ENCODE measurements at regions not wholly inside any gene's neighbourhood (a gene's known extent, or its start where the extent isn't known, plus 50 kb on each side); places are given as distances from the start of the nearest gene placed in this dataset.

DNA sequence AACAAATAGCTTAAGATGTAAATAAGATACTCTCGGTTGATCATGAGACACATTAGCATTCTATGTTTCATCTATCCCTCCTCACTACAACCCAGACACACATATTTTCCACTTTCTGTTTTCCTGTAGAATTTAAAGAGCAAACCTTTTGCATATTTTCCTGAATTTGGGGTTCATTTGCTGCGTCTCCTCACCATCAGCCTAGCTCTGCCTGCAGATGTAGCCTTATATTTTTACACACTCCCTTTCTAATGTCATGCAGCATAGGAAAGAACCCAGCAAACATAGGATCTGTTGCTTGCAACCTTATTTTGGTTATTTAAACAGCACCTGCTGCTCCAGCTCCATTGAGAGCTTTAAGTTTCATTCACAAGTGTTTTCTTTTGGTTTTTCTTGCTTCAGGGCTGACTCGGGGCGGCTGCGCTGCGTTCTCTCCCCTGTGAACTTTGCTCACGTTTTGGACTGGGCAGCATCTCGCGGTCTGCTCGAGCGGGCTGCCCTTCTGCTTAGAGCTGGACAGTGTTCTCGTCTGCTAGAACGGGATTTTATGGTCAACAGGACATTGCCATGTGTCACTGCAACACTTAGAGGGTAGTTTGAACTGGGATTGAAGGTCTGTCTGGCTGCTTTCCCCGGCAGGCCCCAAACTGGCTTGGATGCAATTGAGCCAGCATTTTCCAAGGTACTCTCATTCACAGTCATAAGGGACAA lies 57.8 kb upstream of the VRK1 start:
- Histone ChIP-seq H3K9me3 (ENCODE audit: control insufficient read depth, insufficient read depth, low read length) (no peaks in the 10 kb centered on the region), H3K36me3 (ENCODE audit: insufficient read depth, low read length) (no peaks in the 10 kb centered on the region)

DNA sequence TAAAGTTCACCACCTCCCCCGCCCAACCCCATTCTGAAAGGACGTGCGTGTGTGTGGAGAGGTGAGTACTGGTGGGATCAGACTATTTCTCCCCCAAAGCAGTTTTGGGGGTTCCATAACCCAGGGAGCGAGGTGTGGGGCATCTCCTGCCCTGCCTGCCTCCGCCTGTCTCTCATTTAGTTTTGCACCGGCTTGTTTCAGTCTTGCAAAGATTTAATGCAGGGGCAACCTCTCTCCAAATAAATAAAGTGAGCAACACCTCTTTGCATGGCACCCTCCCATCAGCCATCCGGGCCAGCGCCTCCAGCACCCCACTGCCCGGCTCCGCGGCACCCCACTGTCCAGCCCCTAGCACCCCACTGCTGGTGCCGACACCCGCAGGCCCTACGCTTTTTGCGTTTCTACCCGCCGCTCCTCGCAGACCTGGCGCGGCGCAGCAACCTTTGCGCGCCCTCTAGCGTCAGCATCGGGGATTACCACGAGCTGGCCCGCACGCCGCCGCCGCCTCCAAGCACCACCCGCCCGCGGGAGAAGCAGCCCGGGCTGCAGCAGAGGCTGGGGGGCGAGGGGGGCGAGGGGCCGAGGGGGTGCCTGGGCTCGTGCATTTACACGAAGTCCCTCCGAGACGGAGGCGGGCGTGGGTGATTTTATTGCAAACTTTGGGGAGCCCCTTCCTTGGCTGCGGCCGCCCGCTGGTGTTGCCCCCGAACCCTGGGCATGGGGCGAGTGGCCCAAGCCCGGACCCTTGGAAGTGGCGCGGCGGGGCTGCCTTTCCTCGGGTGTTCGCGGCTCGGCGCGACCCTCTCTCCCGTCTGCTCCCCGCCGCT lies 55.8 kb upstream of the VRK1 start:
- H3K9me3 ChIP-seq (ENCODE audit: control insufficient read depth, insufficient read depth, low read length) = no peaks in the 10 kb centered on the region
- H3K4me1 ChIP-seq (ENCODE audit: insufficient read depth, low read length) = peaks cover 19% of the 10 kb centered on the region; the same call in 1 of the 2 replicates
- peak overlapping the region; percentile 68; the same call in 1 of the 2 replicates for H3K9ac ChIP-seq (ENCODE audit: low read depth, low read length)
- H3K36me3 ChIP-seq (ENCODE audit: insufficient read depth, low read length) = no peaks in the 10 kb centered on the region

More for the DNA sequence above, 57.8 kb upstream of the VRK1 start:
- H3K9ac ChIP-seq (ENCODE audit: low read depth, low read length) = no peak overlapping the region
- peaks cover 19% of the 10 kb centered on the region; the same call in 1 of the 2 replicates for H3K4me1 ChIP-seq (ENCODE audit: insufficient read depth, low read length)

DNA sequence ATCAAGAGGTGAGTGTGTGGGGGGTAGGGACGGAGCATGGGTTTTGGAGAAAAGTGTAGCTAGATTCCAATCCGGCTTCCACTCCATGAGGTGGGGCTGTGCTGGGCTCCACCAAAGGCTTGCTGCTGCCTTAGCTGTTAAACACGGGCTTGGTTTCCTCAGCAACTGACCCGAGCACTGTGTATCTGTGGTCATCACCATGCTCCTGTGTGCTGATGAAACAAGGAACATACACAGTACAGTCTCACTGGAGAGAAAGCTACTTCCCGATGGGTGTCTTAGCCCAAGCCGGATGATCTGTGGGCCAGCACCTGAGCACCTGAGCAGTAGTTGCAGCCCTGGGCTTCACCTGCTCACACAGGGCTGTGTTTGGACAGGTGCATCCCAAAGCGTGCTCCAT lies 52.9 kb upstream of the VRK1 start:
- H3K9ac ChIP-seq (ENCODE audit: low read depth, low read length) = no peak overlapping the region
- no peaks in the 10 kb centered on the region for H3K36me3 ChIP-seq (ENCODE audit: insufficient read depth, low read length)
- no peaks in the 10 kb centered on the region for H3K9me3 ChIP-seq (ENCODE audit: control insufficient read depth, insufficient read depth, low read length)
- peaks cover 14% of the 10 kb centered on the region; the same call in 1 of the 2 replicates for H3K4me1 ChIP-seq (ENCODE audit: insufficient read depth, low read length)

DNA sequence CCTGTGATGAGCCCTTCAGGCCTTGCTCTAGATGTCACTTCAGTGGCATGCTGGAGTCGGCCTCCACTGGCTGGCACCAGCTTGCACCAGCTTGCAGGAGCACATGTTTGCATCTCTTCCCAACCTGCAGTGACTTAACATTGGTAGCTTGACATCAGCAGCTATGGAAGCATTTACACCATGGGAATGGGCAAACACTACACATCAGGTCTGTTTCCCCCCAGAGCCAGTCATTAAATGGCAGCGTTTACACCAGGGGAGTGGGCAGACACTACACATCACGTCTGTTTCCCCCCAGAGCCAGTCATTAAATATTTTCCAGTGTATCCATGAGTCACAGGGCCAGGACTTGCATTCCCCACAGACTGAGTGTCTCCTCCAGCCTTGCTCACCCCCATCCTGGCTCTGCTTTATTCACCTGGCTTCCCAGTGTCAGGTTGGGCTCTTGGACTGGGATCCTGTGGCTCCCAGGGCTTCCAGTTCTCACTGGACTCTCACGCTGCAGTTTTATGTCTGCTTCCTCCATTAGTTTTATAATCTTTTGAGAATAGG lies 51.6 kb upstream of the VRK1 start:
- no peaks in the 10 kb centered on the region for H3K36me3 ChIP-seq (ENCODE audit: insufficient read depth, low read length)
- no peaks in the 10 kb centered on the region; the same call in 1 of the 2 replicates for H3K9me3 ChIP-seq (ENCODE audit: control insufficient read depth, insufficient read depth, low read length)
- H3K4me1 ChIP-seq (ENCODE audit: insufficient read depth, low read length) = peaks cover 3% of the 10 kb centered on the region; the same call in 1 of the 2 replicates

DNA sequence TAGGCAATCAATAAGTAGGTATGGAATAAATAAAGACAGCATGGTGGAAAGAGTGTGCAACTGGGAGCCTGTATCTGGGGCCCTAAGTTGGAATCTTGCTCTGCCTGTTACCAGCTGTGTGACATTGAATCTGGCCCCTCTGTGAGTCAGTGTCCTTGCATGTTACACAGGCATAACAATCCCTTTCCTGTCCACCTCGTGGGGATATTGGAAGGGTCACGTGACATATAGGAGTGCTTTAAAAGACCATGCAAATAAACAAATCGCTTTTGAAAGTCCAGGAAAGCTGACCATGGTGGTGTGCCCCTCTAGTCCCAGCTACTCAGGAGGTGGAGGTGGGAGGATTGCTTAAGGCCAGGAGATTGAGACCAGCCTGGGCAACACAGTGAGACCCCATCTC lies 51.1 kb upstream of the VRK1 start:
- Histone ChIP-seq H3K9ac (ENCODE audit: low read depth, low read length) (no peak overlapping the region), H3K9me3 (ENCODE audit: control insufficient read depth, insufficient read depth, low read length) (no peaks in the 10 kb centered on the region; the same call in 1 of the 2 replicates), H3K36me3 (ENCODE audit: insufficient read depth, low read length) (no peaks in the 10 kb centered on the region), H3K4me1 (ENCODE audit: insufficient read depth, low read length) (no peaks in the 10 kb centered on the region)

More for the DNA sequence above, 51.6 kb upstream of the VRK1 start:
- H3K9ac ChIP-seq (ENCODE audit: low read depth, low read length) = no peak overlapping the region

DNA sequence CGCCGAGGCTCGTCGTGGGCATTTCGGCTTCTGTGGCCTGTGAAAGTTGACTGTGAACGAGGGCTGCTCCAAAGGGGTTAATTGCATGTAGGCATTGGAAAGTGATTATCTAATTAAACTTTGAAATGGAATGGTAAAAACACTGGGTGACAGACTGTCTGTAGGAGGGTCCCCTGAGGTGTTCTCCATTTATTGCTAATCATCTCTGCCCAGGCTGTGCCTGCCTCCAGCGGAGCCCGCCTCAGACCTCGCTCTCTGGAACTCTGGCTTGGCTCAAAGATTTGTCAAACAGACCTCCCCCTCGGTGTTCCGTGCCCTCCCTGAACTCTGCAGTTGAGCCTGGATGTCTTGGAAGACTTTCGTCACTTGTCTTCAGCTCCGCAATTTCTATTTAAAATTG lies 50.2 kb upstream of the VRK1 start:
- Histone ChIP-seq H3K9me3 (ENCODE audit: control insufficient read depth, insufficient read depth, low read length) (no peaks in the 10 kb centered on the region; the same call in 1 of the 2 replicates), H3K36me3 (ENCODE audit: insufficient read depth, low read length) (no peaks in the 10 kb centered on the region), H3K4me1 (ENCODE audit: insufficient read depth, low read length) (no peaks in the 10 kb centered on the region), H3K9ac (ENCODE audit: low read depth, low read length) (no peak overlapping the region)
